ENCODE measurements at regions not wholly inside any gene's neighbourhood (a gene's known extent, or its start where the extent isn't known, plus 50 kb on each side); places are given as distances from the start of the nearest gene placed in this dataset.

DNA sequence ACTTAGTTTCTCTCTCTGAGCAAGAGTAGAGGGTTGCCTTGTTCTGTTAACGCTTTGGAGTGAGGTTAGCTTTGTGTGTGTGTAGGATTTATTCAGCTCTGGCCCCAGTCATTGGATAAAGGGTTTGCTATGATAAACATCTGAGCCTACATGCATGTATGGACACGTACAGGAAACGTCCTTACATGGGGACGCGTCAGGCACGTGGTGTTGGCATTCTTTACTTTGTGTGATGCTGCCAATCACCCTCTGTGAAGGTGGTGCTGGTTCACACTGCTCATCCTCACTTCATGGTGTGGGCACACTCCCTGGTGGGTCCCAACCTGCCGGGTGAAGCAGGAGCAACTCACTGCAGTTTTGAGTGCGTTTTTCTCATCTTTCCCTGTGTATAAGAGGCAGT lies 53.4 kb upstream of the CD93 start:
- POLR2A ChIA-PET = no interaction called here
- no peaks in the 10 kb centered on the region for H3K27me3 Mint-ChIP-seq

DNA sequence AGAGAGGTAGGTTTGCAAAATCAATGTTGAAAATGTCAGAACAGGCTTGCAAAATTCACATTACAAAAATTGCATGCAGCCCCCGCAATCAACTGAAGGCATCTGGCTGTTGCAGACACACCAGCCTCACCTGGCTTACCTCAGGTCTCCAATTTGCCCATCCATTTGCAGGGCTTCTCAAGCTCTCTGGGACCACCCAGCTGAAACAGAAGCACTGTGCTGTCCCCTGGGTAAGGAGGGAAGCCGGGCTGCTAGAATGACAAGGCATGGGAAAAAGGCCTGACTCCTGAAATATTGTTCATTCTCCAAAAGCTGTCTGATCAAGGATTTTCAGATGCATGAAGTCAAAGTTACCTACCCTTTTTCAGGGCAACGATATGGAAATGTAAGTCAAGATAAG lies 52.6 kb upstream of the CD93 start:
- Mint-ChIP-seq H3K27me3 (no peaks in the 10 kb centered on the region), H3K27ac (no peak overlapping the region), H3K36me3 (ENCODE audit: low read depth) (no peaks in the 10 kb centered on the region), H3K4me3 (no peak overlapping the region), H3K4me1 (peaks cover 4% of the 10 kb centered on the region), H3K9me3 (no peaks in the 10 kb centered on the region)
- TF ChIP-seq, protein P1, sequence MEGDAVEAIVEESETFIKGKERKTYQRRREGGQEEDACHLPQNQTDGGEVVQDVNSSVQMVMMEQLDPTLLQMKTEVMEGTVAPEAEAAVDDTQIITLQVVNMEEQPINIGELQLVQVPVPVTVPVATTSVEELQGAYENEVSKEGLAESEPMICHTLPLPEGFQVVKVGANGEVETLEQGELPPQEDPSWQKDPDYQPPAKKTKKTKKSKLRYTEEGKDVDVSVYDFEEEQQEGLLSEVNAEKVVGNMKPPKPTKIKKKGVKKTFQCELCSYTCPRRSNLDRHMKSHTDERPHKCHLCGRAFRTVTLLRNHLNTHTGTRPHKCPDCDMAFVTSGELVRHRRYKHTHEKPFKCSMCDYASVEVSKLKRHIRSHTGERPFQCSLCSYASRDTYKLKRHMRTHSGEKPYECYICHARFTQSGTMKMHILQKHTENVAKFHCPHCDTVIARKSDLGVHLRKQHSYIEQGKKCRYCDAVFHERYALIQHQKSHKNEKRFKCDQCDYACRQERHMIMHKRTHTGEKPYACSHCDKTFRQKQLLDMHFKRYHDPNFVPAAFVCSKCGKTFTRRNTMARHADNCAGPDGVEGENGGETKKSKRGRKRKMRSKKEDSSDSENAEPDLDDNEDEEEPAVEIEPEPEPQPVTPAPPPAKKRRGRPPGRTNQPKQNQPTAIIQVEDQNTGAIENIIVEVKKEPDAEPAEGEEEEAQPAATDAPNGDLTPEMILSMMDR (IDR thresholded peaks at IDR 0.05) = no peak
- POLR2A ChIA-PET = no interaction called here
- no peak for ATAC-seq (ENCODE audit: low read depth)
- DNase-seq = no peak
- intact Hi-C loops (cut with micrococcal nuclease) = no loop called here
- CTCF ChIA-PET = no interaction called here

More for the DNA sequence above, 53.4 kb upstream of the CD93 start:
- ATAC-seq (ENCODE audit: low read depth) (no peak), DNase-seq (no peak)
- H3K27ac Mint-ChIP-seq = no peak overlapping the region
- TF ChIP-seq, protein P1 (IDR thresholded peaks at IDR 0.05) = no peak
- H3K36me3 Mint-ChIP-seq (ENCODE audit: low read depth) = no peaks in the 10 kb centered on the region
- intact Hi-C loops (cut with micrococcal nuclease) = no loop called here
- peaks cover 4% of the 10 kb centered on the region for H3K4me1 Mint-ChIP-seq
- CTCF ChIA-PET = no interaction called here
- no peak overlapping the region for H3K4me3 Mint-ChIP-seq
- H3K9me3 Mint-ChIP-seq = no peaks in the 10 kb centered on the region

DNA sequence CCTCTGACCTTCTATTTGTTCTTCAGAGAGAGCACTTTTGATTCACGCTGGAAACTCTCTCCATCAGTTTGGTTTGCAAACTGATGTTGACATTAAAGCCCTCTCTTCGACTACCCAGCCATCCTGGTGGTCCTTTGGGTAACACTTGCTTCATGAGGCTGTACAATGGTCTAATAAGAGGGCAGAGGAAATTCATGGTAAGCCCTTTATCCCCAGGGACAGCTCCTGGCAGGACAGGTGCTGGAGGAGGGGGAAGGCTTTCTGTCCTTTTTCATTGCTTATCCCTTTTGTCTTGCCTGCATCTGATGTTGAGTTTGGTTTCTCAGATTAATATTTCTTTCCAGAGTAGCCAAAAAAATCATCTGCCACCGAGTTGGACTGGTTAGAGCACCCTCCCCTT lies 52.1 kb upstream of the CD93 start:
- CTCF ChIA-PET = no interaction called here

DNA sequence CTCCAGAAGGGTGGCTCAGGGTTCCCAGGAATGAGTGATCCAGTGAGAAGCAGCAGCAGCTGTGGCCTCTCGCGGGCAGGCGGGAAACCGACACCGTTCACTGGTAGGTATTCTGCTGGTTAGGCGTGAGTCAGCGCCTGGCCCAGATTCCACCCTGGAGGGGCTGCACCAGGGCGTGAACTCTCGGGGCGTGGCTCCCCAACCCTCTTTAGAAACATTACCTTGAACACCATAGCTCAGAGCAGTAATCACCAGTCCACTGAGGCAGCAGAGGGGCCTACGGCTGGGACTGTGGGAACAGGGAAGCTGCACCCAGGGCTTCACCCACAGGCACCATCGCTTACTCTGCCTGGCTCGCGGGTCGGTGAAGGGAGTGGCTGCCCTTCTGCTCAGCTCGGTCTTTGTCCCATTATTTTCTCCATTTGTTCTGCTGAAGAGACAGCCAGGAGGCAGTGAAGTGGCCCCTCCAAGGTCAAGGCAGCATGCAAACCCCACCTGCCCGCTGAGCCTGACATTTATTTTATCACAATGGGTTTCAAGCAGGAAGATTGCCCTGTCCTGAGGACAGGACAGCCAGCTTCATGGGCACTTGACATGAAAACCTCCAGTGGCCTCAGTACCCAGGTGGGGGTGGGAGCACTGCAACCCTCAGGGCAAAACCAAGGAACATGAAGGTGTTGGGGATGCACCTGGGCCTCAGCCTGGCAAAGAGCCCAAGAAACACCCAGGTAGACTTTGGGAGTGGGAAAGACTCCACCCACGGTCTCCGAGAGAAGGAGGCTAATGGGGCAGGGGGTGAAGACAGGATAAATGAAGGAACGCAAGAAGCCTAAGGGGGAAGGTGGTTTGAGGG lies 51.0 kb upstream of the CD93 start:
- no peaks in the 10 kb centered on the region for H3K36me3 Mint-ChIP-seq (ENCODE audit: low read depth)
- no peaks in the 10 kb centered on the region for H3K27me3 Mint-ChIP-seq
- no peak overlapping the region for H3K4me3 Mint-ChIP-seq
- intact Hi-C loops (cut with micrococcal nuclease) = no loop called here
- ChIA-PET CTCF (no interaction called here), POLR2A (no interaction called here)
- ATAC-seq (ENCODE audit: low read depth) = no peak
- no peaks in the 10 kb centered on the region for H3K9me3 Mint-ChIP-seq
- no peak for DNase-seq
- H3K27ac Mint-ChIP-seq = no peak overlapping the region
- H3K4me1 Mint-ChIP-seq = peaks cover 1% of the 10 kb centered on the region
- TF ChIP-seq, protein P1 (IDR thresholded peaks at IDR 0.05) = no peak

More for the DNA sequence above, 52.1 kb upstream of the CD93 start:
- no peaks in the 10 kb centered on the region for H3K9me3 Mint-ChIP-seq
- no peak overlapping the region for H3K27ac Mint-ChIP-seq
- TF ChIP-seq, protein P1 (IDR thresholded peaks at IDR 0.05) = no peak
- DNase-seq = no peak
- no peaks in the 10 kb centered on the region for H3K36me3 Mint-ChIP-seq (ENCODE audit: low read depth)
- POLR2A ChIA-PET = no interaction called here
- H3K4me3 Mint-ChIP-seq = no peak overlapping the region
- intact Hi-C loops (cut with micrococcal nuclease) = no loop called here
- H3K4me1 Mint-ChIP-seq = peaks cover 4% of the 10 kb centered on the region
- no peaks in the 10 kb centered on the region for H3K27me3 Mint-ChIP-seq
- no peak for ATAC-seq (ENCODE audit: low read depth)

DNA sequence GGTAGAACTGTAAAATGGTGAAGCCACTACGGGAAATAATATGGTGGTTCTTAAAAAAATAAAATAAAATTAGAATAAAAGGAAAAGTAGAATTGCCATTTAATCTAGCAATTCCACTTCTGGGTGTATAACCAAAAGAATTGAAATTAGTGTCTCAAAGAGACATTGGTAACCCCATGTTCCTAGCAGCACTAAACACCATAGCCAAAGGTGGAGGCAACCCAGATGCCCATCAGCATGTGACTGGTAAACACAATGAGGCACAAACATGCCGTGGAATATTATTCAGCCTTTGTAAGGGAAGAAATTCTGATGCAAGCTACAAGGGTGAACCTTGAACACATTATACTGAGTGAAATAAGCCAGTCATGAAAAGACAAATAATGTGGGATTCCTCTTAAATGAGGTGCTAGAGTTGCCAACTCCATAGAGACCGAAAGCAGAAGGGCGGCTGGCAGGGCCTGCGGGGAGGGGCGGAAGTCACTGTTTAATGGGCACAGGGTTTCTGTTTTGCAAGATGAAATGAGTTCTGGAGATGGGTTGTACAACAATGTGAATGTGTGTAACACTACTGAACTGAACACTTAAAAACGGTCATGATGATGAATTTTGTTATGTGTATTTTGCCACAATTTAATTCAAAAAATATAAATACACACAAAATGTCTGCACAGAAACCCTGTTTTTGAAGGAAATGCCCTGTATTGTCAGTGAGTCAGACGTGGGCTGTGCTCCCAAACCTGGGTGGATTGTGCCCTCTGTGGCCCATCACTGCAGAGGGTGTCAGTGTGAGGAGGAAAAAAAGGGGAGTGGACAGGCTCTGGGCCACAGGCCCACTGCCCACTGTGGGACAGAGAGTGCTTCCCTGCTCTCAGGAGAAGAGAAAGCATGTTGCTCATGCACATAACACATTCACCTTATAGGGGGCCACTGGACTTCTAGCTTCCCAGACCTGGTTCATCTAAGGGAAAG lies 49.6 kb upstream of the CD93 start:
- DNase-seq (no peak), ATAC-seq (ENCODE audit: low read depth) (no peak)
- Mint-ChIP-seq H3K9me3 (no peaks in the 10 kb centered on the region), H3K27me3 (no peaks in the 10 kb centered on the region), H3K4me1 (no peaks in the 10 kb centered on the region), H3K27ac (no peak overlapping the region), H3K36me3 (ENCODE audit: low read depth) (no peaks in the 10 kb centered on the region), H3K4me3 (no peak overlapping the region)
- ChIA-PET POLR2A (no interaction called here), CTCF (no interaction called here)
- TF ChIP-seq, protein P1 (IDR thresholded peaks at IDR 0.05) = no peak
- intact Hi-C loops (cut with micrococcal nuclease) = no loop called here
